Astrocyte (in vitro differentiated cells and primary cell): ENCODE measurements at regions not wholly inside any gene's neighbourhood (a gene's known extent, or its start where the extent isn't known, plus 50 kb on each side); places are given as distances from the start of the nearest gene placed in this dataset.

Source experiments
- DNase-seq: peaks from one replicate; pipeline ENCODE4 v3.0.0-alpha.2; 2010; ENCODE audit warnings: low read depth
- FAIRE-seq: peaks from 2 replicates; lab custom pipeline; 2011; peaks lifted over from hg19 to GRCh38; lab: Jason Lieb, UNC
- H2AFZ ChIP-seq: 2 replicates; pipeline ENCODE4 v1.6.0; 2012; ENCODE audit warnings: low read depth, low read length, inconsistent platforms
- H3K27ac ChIP-seq: 2 replicates; pipeline ENCODE4 v1.5.1; 2011; ENCODE audit warnings: low read depth, low read length, inconsistent platforms
- H3K27me3 ChIP-seq: 2 replicates; pipeline ENCODE4 v1.6.0; 2011; ENCODE audit warnings: low read length, inconsistent platforms; ENCODE audit not compliant: insufficient read depth
- H3K36me3 ChIP-seq: 2 replicates; pipeline ENCODE4 v1.5.1; 2011; ENCODE audit warnings: low read length, inconsistent platforms; ENCODE audit not compliant: insufficient read depth
- H3K4me1 ChIP-seq: 2 replicates; pipeline ENCODE4 v1.5.1; 2011; ENCODE audit warnings: low read length, inconsistent platforms; ENCODE audit not compliant: insufficient read depth
- H3K4me2 ChIP-seq: 2 replicates; pipeline ENCODE4 v1.6.0; 2012; ENCODE audit warnings: low read length, inconsistent platforms
- H3K4me3 ChIP-seq: 2 replicates; pipeline ENCODE4 v1.5.1; 2011; ENCODE audit warnings: low read depth, mild to moderate bottlenecking, low read length, inconsistent platforms; ENCODE audit not compliant: insufficient read depth
- H3K79me2 ChIP-seq: 2 replicates; pipeline ENCODE4 v1.6.0; 2012; ENCODE audit warnings: mild to moderate bottlenecking, low read length, inconsistent platforms; ENCODE audit not compliant: insufficient read depth
- H3K9ac ChIP-seq: 2 replicates; pipeline ENCODE4 v1.6.0; 2012; ENCODE audit warnings: mild to moderate bottlenecking, low read length, inconsistent platforms
- H3K9me3 ChIP-seq: 2 replicates; pipeline ENCODE4 v1.5.1; 2012; ENCODE audit warnings: low read depth, mild to moderate bottlenecking, low read length, inconsistent platforms; ENCODE audit not compliant: insufficient read depth
- H4K20me1 ChIP-seq: 2 replicates; pipeline ENCODE4 v1.6.0; 2012; ENCODE audit warnings: low read length, inconsistent platforms; ENCODE audit not compliant: insufficient read depth
- H3K27ac Mint-ChIP-seq: one replicate; pipeline ENCODE4 v1.8.0; 2021; ENCODE audit warnings: mild to moderate bottlenecking, mixed read lengths; ENCODE audit not compliant: unreplicated experiment
- H3K27me3 Mint-ChIP-seq: one replicate; pipeline ENCODE4 v1.8.0; 2021; ENCODE audit warnings: low read depth, mixed read lengths; ENCODE audit not compliant: unreplicated experiment
- H3K36me3 Mint-ChIP-seq: one replicate; pipeline ENCODE4 v1.8.0; 2021; ENCODE audit warnings: low read depth, mixed read lengths; ENCODE audit not compliant: unreplicated experiment
- H3K4me1 Mint-ChIP-seq: one replicate; pipeline ENCODE4 v1.8.0; 2021; ENCODE audit warnings: low read depth, mixed read lengths; ENCODE audit not compliant: unreplicated experiment
- H3K4me3 Mint-ChIP-seq: one replicate; pipeline ENCODE4 v1.8.0; 2021; ENCODE audit warnings: mild to moderate bottlenecking, moderate library complexity, mixed read lengths; ENCODE audit not compliant: unreplicated experiment
- H3K9me3 Mint-ChIP-seq: one replicate; pipeline ENCODE4 v1.8.0; 2021; ENCODE audit warnings: mild to moderate bottlenecking, mixed read lengths; ENCODE audit not compliant: unreplicated experiment
- EZH2 ChIP-seq: IDR thresholded peaks from 2 replicates; pipeline ENCODE4 v1.6.1; 2012; ENCODE audit warnings: mild to moderate bottlenecking, low read length, inconsistent platforms; ENCODE audit not compliant: insufficient read depth
- TF ChIP-seq, protein P1 (sequence below): IDR thresholded peaks from 2 replicates; pipeline ENCODE4 v1.5.1; 2011; ENCODE audit warnings: low read depth, mild to moderate bottlenecking, inconsistent platforms, low read length, moderate library complexity; ENCODE audit not compliant: insufficient read depth

DNA sequence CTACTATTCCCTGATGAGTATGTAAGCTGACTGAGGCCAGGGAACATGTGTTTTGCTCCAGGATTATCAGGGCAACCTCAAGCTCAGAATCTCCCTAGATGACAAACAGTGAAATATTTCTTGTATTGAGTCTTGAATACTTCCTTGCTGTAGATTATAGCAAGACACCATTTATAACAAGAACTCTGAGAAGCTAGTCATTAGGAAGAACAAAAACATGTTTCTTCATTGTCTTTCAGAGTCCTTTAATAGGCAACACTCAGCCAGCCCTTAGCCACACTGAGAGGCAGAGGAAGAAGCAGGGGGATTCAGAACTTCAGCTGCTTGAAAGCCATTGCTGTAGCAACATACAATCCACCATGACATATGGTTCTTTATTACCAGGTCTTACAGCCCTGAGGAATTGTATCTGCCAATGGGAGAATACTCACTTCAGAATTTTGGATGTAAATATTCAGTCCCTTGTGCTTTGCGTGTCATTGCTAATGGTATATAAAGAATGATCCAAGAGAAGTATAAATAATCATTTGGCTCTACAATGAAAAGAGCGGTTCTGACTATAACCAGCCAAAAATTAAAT lies 117.5 kb upstream of the NCKAP5 start:
- no peaks in the 10 kb centered on the region for H3K4me1 ChIP-seq
- DNase-seq (no peak), FAIRE-seq (no peak)
- H3K9ac ChIP-seq = no peak overlapping the region
- H3K4me2 ChIP-seq = no peak overlapping the region
- no peaks in the 10 kb centered on the region for H3K9me3 ChIP-seq
- Mint-ChIP-seq H3K4me3 (no peak overlapping the region), H3K4me1 (no peaks in the 10 kb centered on the region), H3K9me3 (no peaks in the 10 kb centered on the region), H3K27ac (no peak overlapping the region), H3K36me3 (no peaks in the 10 kb centered on the region), H3K27me3 (peaks cover 1% of the 10 kb centered on the region)
- H3K79me2 ChIP-seq = no peaks in the 10 kb centered on the region
- H4K20me1 ChIP-seq = no peaks in the 10 kb centered on the region
- H3K36me3 ChIP-seq = no peaks in the 10 kb centered on the region
- no peak for TF ChIP-seq EZH2
- TF ChIP-seq, protein P1, sequence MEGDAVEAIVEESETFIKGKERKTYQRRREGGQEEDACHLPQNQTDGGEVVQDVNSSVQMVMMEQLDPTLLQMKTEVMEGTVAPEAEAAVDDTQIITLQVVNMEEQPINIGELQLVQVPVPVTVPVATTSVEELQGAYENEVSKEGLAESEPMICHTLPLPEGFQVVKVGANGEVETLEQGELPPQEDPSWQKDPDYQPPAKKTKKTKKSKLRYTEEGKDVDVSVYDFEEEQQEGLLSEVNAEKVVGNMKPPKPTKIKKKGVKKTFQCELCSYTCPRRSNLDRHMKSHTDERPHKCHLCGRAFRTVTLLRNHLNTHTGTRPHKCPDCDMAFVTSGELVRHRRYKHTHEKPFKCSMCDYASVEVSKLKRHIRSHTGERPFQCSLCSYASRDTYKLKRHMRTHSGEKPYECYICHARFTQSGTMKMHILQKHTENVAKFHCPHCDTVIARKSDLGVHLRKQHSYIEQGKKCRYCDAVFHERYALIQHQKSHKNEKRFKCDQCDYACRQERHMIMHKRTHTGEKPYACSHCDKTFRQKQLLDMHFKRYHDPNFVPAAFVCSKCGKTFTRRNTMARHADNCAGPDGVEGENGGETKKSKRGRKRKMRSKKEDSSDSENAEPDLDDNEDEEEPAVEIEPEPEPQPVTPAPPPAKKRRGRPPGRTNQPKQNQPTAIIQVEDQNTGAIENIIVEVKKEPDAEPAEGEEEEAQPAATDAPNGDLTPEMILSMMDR = no peak
- H3K27ac ChIP-seq = no peak overlapping the region
- H3K27me3 ChIP-seq = no peaks in the 10 kb centered on the region
- H2AFZ ChIP-seq = no peak overlapping the region
- no peak overlapping the region for H3K4me3 ChIP-seq

DNA sequence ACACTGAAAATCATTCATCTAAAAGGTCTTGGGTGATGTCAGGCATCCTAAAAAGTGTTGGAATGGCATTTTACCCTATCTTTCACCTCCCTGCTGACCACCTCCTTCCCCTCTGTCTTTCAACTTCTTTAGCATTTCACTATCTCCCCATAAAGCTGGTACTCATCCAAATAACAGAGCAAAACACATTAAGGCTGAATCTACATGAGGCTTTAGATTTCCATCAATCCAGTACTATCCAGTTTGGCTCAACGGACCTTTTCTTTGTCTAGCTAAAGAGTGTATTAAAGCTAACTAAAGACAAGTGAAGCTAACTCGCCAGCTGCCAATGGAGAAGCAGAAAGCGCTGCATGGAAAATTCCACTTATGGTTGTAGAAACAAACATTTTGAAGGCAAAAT lies 122.5 kb upstream of the NCKAP5 start:
- no peaks in the 10 kb centered on the region for H3K27me3 ChIP-seq
- no peaks in the 10 kb centered on the region for H3K79me2 ChIP-seq
- H3K4me3 ChIP-seq = no peak overlapping the region
- Mint-ChIP-seq H3K36me3 (no peaks in the 10 kb centered on the region), H3K4me1 (no peaks in the 10 kb centered on the region), H3K4me3 (no peak overlapping the region), H3K9me3 (no peaks in the 10 kb centered on the region), H3K27ac (no peak overlapping the region), H3K27me3 (no peaks in the 10 kb centered on the region)
- no peaks in the 10 kb centered on the region for H3K4me1 ChIP-seq
- no peaks in the 10 kb centered on the region for H3K9me3 ChIP-seq
- no peak overlapping the region for H3K4me2 ChIP-seq
- no peak overlapping the region for H2AFZ ChIP-seq
- no peaks in the 10 kb centered on the region for H3K36me3 ChIP-seq
- no peak for TF ChIP-seq EZH2
- TF ChIP-seq, protein P1 = no peak
- H4K20me1 ChIP-seq = no peaks in the 10 kb centered on the region
- no peak for FAIRE-seq
- H3K9ac ChIP-seq = no peak overlapping the region
- no peak overlapping the region for H3K27ac ChIP-seq
- no peak for DNase-seq

DNA sequence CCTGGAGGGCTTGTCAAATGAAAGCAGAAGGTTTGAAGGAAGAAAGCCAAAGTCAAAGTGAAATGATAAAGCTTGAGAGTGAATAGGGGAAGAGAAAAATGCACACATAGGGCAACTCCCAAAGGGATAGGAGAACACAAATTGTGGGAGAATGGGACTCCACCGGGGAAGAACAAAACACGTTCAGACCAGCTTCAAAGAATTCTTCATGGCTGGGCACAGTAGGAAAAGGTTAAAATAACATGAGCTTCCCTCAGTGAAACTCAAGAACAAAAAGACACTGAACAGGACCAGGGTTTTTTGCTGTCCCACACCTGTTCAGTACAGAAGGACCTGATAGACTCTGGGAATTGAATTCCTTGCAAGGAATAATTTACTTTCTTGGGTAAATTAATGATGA lies 123.1 kb upstream of the NCKAP5 start:
- Mint-ChIP-seq H3K36me3 (no peaks in the 10 kb centered on the region), H3K4me3 (no peak overlapping the region), H3K4me1 (no peaks in the 10 kb centered on the region), H3K27me3 (no peaks in the 10 kb centered on the region), H3K9me3 (no peaks in the 10 kb centered on the region), H3K27ac (no peak overlapping the region)
- H3K9ac ChIP-seq = no peak overlapping the region
- H2AFZ ChIP-seq = no peak overlapping the region
- no peak overlapping the region for H3K27ac ChIP-seq
- H3K4me2 ChIP-seq = no peak overlapping the region
- H4K20me1 ChIP-seq = no peaks in the 10 kb centered on the region
- no peak overlapping the region for H3K4me3 ChIP-seq
- no peaks in the 10 kb centered on the region for H3K79me2 ChIP-seq
- FAIRE-seq (no peak), DNase-seq (no peak)
- H3K27me3 ChIP-seq = no peaks in the 10 kb centered on the region
- H3K4me1 ChIP-seq = no peaks in the 10 kb centered on the region
- TF ChIP-seq, protein P1 = no peak
- no peak for TF ChIP-seq EZH2
- H3K9me3 ChIP-seq = no peaks in the 10 kb centered on the region
- no peaks in the 10 kb centered on the region for H3K36me3 ChIP-seq
